Gastroesophageal sphincter (tissue), 3 donors: ENCODE measurements at regions not wholly inside any gene's neighbourhood (a gene's known extent, or its start where the extent isn't known, plus 50 kb on each side); places are given as distances from the start of the nearest gene placed in this dataset.

Source experiments
- CTCF ChIP-seq, 4 experiments: fragments of 200-600 bp in 2 of 4; fragments of 450-650 bp in 2 of 4; sonication (generic) in 1 of 4; IDR thresholded peaks; one replicate each; pipeline ENCODE4 v1.5.1; 2017 to 2019; ENCODE audit warnings: antibody characterized with exemption in 4 of 4, mild to moderate bottlenecking in 2 of 4, moderate library complexity in 2 of 4
- POLR2A ChIP-seq, 2 donors: fragments of 450-650 bp; IDR thresholded peaks; one replicate each; pipeline ENCODE4 v1.6.1; 2017; ENCODE audit warnings: antibody characterized with exemption in 2 of 2, mild to moderate bottlenecking in 2 of 2, moderate library complexity in 1 of 2
- POLR2AphosphoS5 ChIP-seq: sonication (generic); formaldehyde crosslinking; IDR thresholded peaks from one replicate; pipeline ENCODE4 v1.6.1; 2017; ENCODE audit warnings: antibody characterized with exemption

GRCh38 chr3:130811557-130811956 is 64.9 kb upstream of the PIK3R4 start:
- TF ChIP-seq CTCF (IDR thresholded peaks at IDR 0.05) (no peak), POLR2AphosphoS5 (no peak), POLR2A (IDR thresholded peaks at IDR 0.05) (no peak)
